Lung (tissue), 11 donors: ENCODE measurements at regions not wholly inside any gene's neighbourhood (a gene's known extent, or its start where the extent isn't known, plus 50 kb on each side); places are given as distances from the start of the nearest gene placed in this dataset.

ENCODE experiments used
- ATAC-seq: fragments of 200-7000 bp; cut with Tn5 transposase; one replicate; pipeline ENCODE4 v1.9.1; 2020; ENCODE audit warnings: moderate number of reproducible peaks; ENCODE audit not compliant: insufficient read depth, low FRiP score
- DNase-seq, 3 donors: peaks; one replicate each; pipeline ENCODE4 v3.0.0-alpha.2; 2013 to 2017
- H3K27ac ChIP-seq, 2 donors: one replicate each; pipeline ENCODE4 v1.5.1; 2013; ENCODE audit warnings: mild to moderate bottlenecking in 2 of 2, moderate library complexity in 2 of 2, control low read depth in 1 of 2, inconsistent platforms in 1 of 2, low read depth in 1 of 2, low read length in 1 of 2
- H3K27me3 ChIP-seq, 3 donors: one replicate each; pipeline ENCODE4 v1.5.1; 2013; ENCODE audit warnings: low read length in 2 of 3; ENCODE audit not compliant: control insufficient read depth in 3 of 3, insufficient read depth in 3 of 3
- H3K36me3 ChIP-seq, 4 donors: one replicate each; pipeline ENCODE4 v1.5.1; 2013; ENCODE audit warnings: low read length in 4 of 4, mild to moderate bottlenecking in 1 of 4, moderate library complexity in 1 of 4; ENCODE audit not compliant: control insufficient read depth in 4 of 4, insufficient read depth in 4 of 4
- H3K4me1 ChIP-seq, 5 donors: one replicate each; pipeline ENCODE4 v1.5.1; 2013; ENCODE audit warnings: low read length in 5 of 5, mild to moderate bottlenecking in 2 of 5, moderate library complexity in 1 of 5; ENCODE audit not compliant: control insufficient read depth in 5 of 5, insufficient read depth in 5 of 5
- H3K4me3 ChIP-seq: one replicate; pipeline ENCODE4 v1.5.1; 2013; ENCODE audit warnings: mild to moderate bottlenecking, control low read depth, moderate library complexity
- H3K9ac ChIP-seq, 2 donors: one replicate each; pipeline ENCODE4 v1.5.1; 2013; ENCODE audit warnings: low read length in 2 of 2, control low read depth in 1 of 2; ENCODE audit not compliant: insufficient read depth in 1 of 2
- H3K9me3 ChIP-seq, 4 donors: one replicate each; pipeline ENCODE4 v1.5.1; 2013; ENCODE audit warnings: low read length in 3 of 4, mild to moderate bottlenecking in 1 of 4, moderate library complexity in 1 of 4; ENCODE audit not compliant: control insufficient read depth in 4 of 4, insufficient read depth in 3 of 4
- CTCF ChIP-seq: IDR thresholded peaks from 2 replicates; pipeline ENCODE4 v1.5.1; 2012; ENCODE audit warnings: mild to moderate bottlenecking; ENCODE audit errors: control extremely low read depth, extremely low read depth
- WGBS, 2 donors: extraction: QIAGEN DNeasy Blood & Tissue Kit; methylation state at CpG; one replicate each; pipeline ENCODE4 v1.1.7; 2013; 5-methylcytosine and 5-hydroxymethylcytosine counted together
- donor health status: control.
- donor health status: control.
- donor health status: Bipolar disorder and iron deficiency.
- donor health status: healthy.
- donor health status: DM: yes; HTN: yes; CAD: no.

GRCh38 chr6:12572896-12573827 is 143.4 kb upstream of the PHACTR1 start:
- Histone ChIP-seq H3K9me3 (no peaks in the 10 kb centered on the region), H3K27ac (peak overlapping the region; percentile 9 to 24), H3K9ac (no peak overlapping the region), H3K36me3 (no peaks in the 10 kb centered on the region), H3K4me3 (no peak overlapping the region), H3K27me3 (no peaks in the 10 kb centered on the region), H3K4me1 (no peaks in the 10 kb centered on the region)
- ATAC-seq (peak; percentile 17), DNase-seq (no peak)
- TF ChIP-seq CTCF = no peak
- 59 to 78% methylated on average over 4 of the region's 4 CpGs for WGBS, 2 donors

- 86 to 90% methylated on average over 4 of the region's 4 CpGs for WGBS, 2 donors
- TF ChIP-seq CTCF = no peak
- DNase-seq = no peak
- ATAC-seq = no peak
- no peaks in the 10 kb centered on the region for H3K27me3 ChIP-seq
- H3K4me1 ChIP-seq = no peaks in the 10 kb centered on the region
- no peaks in the 10 kb centered on the region for H3K9me3 ChIP-seq
- no peak overlapping the region for H3K4me3 ChIP-seq
- no peak overlapping the region for H3K27ac ChIP-seq
- no peaks in the 10 kb centered on the region for H3K36me3 ChIP-seq
- no peak overlapping the region for H3K9ac ChIP-seq
Observed at GRCh38 chr6:12575961-12576360, 140.6 kb upstream of the PHACTR1 start.

DNA sequence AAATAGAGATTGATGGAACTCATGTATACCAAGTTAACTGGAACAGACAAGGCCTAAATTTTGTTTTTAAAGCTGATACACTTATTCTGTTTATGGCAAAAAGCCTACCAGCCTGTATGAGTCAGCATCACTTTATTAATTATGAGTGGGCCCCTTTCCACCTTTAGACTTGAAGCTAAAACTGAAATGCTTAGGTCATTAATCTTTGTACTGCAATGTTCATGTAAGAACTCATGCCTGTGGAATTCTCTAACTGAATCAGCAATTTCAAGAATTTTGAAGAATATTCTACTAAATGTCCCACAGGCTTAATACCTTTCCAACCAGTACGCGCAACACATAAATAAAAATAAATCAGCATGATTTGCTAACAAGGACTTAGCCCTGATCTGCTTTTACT is 140.2 kb upstream of the PHACTR1 start:
- no peaks in the 10 kb centered on the region for H3K9me3 ChIP-seq
- H3K36me3 ChIP-seq = no peaks in the 10 kb centered on the region
- no peak for TF ChIP-seq CTCF
- H3K27me3 ChIP-seq = no peaks in the 10 kb centered on the region
- WGBS, 2 donors = 93 to 95% methylated on average over 2 of the region's 2 CpGs
- no peaks in the 10 kb centered on the region for H3K4me1 ChIP-seq
- H3K9ac ChIP-seq = no peak overlapping the region
- H3K4me3 ChIP-seq = no peak overlapping the region
- DNase-seq = no peak
- no peak for ATAC-seq
- H3K27ac ChIP-seq = no peak overlapping the region
